ENCODE measurements at regions not wholly inside any gene's neighbourhood (a gene's known extent, or its start where the extent isn't known, plus 50 kb on each side); places are given as distances from the start of the nearest gene placed in this dataset.
"Not testable (repeated sequence)": the region's sequence is repeated elsewhere in the genome, so short reads cannot be mapped to it uniquely, and the experiment has no call there.

DNA sequence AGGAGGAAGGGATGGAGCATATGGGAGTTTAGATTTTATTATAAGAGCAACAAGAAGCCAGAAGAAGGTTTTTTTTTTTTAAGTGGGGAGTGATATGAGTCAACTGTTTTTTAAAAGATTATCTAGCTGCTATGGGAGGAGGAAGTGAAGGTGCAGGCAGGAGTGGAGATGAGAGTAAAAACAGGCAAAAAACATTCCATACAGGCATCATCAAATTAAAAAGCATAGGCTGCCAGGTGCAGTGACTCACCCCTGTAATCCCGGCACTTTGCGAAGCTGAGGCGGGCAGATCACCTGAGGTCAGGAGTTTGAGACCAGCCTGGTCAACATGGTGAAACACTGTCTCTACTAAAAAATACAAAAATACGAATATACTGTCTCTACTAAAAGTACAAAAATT is 368.4 kb upstream of the MTNR1B start:
- no peak overlapping the region for H3K4me3 ChIP-seq (ENCODE audit: low read depth, low read length)
- H3K27me3 ChIP-seq (ENCODE audit: control insufficient read depth, insufficient read depth, low read length) = no peaks in the 10 kb centered on the region
- DNase-seq (ENCODE audit: low read depth) = no peak
- TF ChIP-seq, protein P1, sequence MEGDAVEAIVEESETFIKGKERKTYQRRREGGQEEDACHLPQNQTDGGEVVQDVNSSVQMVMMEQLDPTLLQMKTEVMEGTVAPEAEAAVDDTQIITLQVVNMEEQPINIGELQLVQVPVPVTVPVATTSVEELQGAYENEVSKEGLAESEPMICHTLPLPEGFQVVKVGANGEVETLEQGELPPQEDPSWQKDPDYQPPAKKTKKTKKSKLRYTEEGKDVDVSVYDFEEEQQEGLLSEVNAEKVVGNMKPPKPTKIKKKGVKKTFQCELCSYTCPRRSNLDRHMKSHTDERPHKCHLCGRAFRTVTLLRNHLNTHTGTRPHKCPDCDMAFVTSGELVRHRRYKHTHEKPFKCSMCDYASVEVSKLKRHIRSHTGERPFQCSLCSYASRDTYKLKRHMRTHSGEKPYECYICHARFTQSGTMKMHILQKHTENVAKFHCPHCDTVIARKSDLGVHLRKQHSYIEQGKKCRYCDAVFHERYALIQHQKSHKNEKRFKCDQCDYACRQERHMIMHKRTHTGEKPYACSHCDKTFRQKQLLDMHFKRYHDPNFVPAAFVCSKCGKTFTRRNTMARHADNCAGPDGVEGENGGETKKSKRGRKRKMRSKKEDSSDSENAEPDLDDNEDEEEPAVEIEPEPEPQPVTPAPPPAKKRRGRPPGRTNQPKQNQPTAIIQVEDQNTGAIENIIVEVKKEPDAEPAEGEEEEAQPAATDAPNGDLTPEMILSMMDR (IDR thresholded peaks at IDR 0.05; ENCODE audit: insufficient read depth, low read length, poor library complexity, severe bottlenecking) = no peak
- H3K36me3 ChIP-seq (ENCODE audit: control insufficient read depth, insufficient read depth, low read length) = no peaks in the 10 kb centered on the region

DNA sequence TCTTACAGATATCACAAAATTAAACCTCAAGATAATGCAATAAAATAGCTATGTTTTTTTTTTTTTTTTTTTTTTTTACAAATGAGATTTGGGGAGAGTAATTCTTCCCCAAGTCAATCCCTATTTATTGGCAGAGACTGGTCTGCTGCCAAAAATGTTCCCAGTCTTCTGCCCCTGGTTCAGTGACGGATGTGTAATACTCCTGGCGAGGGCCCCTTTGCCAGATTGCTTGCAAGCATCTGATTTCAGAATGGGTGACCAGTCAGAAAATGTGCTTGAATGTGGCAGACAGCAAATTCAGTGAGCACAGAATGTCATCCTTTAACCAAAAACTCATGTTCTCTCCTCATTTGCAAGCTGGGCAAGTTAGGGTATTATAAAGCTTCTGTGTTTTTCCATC is 363.8 kb upstream of the MTNR1B start:
- TF ChIP-seq, protein P1 (IDR thresholded peaks at IDR 0.05; ENCODE audit: insufficient read depth, low read length, poor library complexity, severe bottlenecking) = no peak
- H3K27me3 ChIP-seq (ENCODE audit: control insufficient read depth, insufficient read depth, low read length) = no peaks in the 10 kb centered on the region
- H3K4me3 ChIP-seq (ENCODE audit: low read depth, low read length) = no peak overlapping the region
- H3K36me3 ChIP-seq (ENCODE audit: control insufficient read depth, insufficient read depth, low read length) = no peaks in the 10 kb centered on the region
- DNase-seq (ENCODE audit: low read depth) = no peak

DNA sequence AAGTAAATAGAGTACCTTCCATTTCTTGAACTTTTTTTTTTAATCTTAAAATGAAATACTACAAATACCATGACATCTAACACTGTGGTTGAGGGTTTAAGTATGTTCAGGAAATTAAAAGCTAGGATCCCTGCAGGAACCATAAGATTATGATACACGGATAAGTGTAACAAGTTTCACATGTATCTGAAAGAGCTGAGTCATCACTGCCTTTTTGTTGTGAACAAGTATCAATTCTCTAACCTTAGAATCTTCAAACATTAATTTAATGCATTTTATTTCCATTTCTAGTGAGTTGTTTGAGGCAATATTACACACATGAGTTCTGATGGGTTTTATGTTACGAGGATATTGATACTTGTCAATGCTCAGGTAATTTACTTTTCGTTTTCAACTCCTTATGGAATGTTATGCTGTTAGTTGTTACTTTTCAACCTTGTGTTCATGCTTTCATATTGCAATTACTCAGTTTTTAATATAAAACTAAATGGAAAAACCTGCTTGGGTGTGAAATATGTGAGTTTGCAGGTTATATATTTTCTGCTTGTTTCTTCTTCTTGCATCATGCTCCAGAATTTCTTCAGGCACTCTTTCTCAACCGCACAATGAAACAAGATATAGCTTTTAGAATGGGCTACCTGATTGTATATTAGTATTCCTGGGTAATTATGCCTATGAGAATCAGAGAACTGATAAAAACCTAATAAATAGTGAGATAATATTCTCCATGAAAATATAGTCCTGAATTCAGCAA is 361.3 kb upstream of the MTNR1B start:
- H3K36me3 ChIP-seq (ENCODE audit: control insufficient read depth, insufficient read depth, low read length) = no peaks in the 10 kb centered on the region
- no peak overlapping the region for H3K4me3 ChIP-seq (ENCODE audit: low read depth, low read length)
- no peak for DNase-seq (ENCODE audit: low read depth)
- TF ChIP-seq, protein P1 (IDR thresholded peaks at IDR 0.05; ENCODE audit: insufficient read depth, low read length, poor library complexity, severe bottlenecking) = no peak
- H3K27me3 ChIP-seq (ENCODE audit: control insufficient read depth, insufficient read depth, low read length) = no peaks in the 10 kb centered on the region

DNA sequence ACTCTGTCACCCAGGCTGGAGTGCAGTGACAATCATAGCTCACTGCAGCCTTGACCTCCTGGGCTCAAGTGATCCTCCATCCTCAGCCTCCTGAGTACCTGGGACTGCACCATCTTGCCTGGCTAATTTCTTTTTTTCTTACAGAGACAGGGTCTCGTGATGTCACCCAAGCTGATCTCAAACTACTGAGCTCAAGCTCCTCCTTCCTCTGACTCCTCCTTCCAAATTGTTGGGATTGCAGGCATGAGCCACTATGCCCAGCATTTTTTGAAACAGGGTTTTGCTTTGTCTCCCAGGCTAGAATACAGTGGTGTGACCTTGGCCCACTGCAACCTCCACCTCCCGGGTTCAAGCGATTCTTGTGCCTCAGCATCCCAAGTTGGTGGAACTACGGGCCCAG is 358.3 kb upstream of the MTNR1B start:
- TF ChIP-seq, protein P1 (IDR thresholded peaks at IDR 0.05; ENCODE audit: insufficient read depth, low read length, poor library complexity, severe bottlenecking) = no peak
- no peaks in the 10 kb centered on the region for H3K36me3 ChIP-seq (ENCODE audit: control insufficient read depth, insufficient read depth, low read length)

DNA sequence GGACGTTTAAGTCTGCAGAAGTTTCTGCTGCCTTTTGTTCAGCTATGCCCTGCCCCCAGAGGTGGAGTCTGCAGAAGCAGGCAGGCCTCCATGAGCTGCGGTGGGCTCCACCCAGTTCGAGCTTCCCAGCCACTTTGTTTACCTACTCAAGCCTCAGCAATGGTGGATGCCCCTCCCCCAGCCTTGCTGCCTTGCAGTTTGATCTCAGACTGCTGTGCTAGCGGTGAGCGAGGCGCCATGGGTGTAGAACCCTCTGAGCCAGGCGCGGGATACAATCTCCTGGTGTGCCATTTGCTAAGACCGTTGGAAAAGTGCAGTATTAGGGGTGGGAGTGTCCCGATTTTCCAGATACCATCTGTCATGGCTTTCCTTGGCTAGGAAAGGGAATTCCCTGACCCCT is 351.4 kb upstream of the MTNR1B start:
- not testable (repeated sequence) for H3K36me3 ChIP-seq (ENCODE audit: control insufficient read depth, insufficient read depth, low read length); H3K27me3 ChIP-seq (ENCODE audit: control insufficient read depth, insufficient read depth, low read length); H3K4me3 ChIP-seq (ENCODE audit: low read depth, low read length); DNase-seq (ENCODE audit: low read depth)

More for the DNA sequence above, 358.3 kb upstream of the MTNR1B start:
- Histone ChIP-seq H3K27me3 (ENCODE audit: control insufficient read depth, insufficient read depth, low read length) (no peaks in the 10 kb centered on the region), H3K4me3 (ENCODE audit: low read depth, low read length) (no peak overlapping the region)
- DNase-seq (ENCODE audit: low read depth) = no peak

DNA sequence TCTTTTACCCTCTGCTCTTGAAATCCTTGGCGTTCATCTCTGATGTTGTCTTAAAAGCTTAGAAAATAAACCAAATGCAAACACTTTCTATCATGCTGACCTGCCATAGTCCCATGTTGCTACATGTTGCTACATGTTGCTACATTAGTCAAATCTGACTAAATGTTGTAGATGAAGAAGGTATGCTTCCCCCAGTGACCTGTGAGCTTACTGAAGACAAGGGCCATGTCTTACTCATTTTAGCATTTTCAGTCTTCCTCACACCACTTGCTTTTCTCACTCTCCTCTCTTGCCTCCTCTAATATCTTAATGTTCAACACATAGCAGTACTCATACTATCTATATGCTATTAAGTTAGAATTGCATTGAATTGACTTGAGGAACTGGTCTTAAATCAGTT is 346.4 kb upstream of the MTNR1B start:
- DNase-seq (ENCODE audit: low read depth) = no peak
- Histone ChIP-seq H3K36me3 (ENCODE audit: control insufficient read depth, insufficient read depth, low read length) (no peaks in the 10 kb centered on the region), H3K4me3 (ENCODE audit: low read depth, low read length) (no peak overlapping the region), H3K27me3 (ENCODE audit: control insufficient read depth, insufficient read depth, low read length) (no peaks in the 10 kb centered on the region)
- TF ChIP-seq, protein P1 (IDR thresholded peaks at IDR 0.05; ENCODE audit: insufficient read depth, low read length, poor library complexity, severe bottlenecking) = no peak
